ENCODE measurements at regions not wholly inside any gene's neighbourhood (a gene's known extent, or its start where the extent isn't known, plus 50 kb on each side); places are given as distances from the start of the nearest gene placed in this dataset.
"Not testable (repeated sequence)": the region's sequence is repeated elsewhere in the genome, so short reads cannot be mapped to it uniquely, and the experiment has no call there.

DNA sequence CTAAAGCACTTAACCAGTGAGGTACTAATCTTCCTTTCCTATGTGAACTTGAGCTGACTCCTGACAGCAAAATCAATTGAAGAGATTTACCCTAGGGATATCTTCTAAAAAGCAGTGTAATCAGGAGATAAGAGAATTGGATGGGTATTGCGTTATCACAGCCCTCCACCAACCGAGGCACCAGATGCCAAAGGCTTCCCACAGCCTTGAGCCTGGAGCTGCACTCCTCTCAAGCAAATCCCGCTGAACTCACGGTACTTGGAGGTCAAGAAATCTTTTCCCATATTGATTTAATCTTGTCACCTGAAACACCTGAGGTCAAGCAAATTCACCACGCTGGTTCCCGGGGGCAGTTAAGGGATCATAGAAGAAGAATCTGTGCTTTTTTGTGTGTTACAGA lies 346.8 kb downstream of the TBL1XR1 start:
- Mint-ChIP-seq H3K9me3 (no peaks in the 10 kb centered on the region), H3K27ac (no peak overlapping the region), H3K36me3 (no peaks in the 10 kb centered on the region)

DNA sequence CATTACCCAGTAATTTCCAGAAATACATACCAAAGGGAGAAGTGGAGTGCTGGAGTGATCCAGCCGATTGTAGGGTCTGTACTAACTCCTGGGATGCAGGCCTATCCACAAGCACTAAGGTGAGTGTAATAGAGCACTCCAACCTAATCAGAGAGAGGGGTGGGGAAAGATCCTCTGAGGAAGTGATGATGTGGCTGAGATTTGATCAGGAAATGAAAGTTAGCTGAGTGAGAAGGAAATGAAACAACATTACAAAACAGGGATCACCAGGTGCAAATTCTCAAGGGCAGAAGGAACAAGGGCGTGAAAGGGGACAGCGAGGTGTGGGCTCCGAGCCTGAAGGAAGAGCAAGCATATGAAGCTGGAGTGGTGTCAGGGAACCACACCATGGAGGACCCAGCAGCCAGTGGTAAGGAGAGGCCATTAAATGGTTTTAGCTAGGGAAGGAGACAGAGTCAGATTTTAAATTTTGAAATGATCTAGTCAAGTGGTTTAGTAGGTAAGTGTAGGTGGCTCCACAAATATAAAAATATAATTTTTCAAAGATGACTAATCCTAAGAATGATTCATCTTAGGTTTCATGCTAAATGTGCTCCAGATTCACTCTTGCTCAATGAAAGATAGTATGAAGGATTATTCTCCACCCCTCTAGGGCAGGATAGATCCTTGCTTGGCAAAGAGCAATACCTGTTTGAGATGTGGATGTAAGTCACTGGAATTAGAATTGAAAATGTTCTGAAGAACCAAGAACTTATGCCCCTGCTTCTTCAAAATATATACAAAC lies 348.7 kb downstream of the TBL1XR1 start:
- Mint-ChIP-seq H3K27ac (no peak overlapping the region), H3K36me3 (no peaks in the 10 kb centered on the region), H3K9me3 (peaks cover 0 to under 1% of the 10 kb centered on the region in 2 donors)
- DNase-seq (ENCODE audit: low spot score in 2 of 2): no peak
- ATAC-seq: peak in 1 of 2 donors; percentile 85

More for the DNA sequence above, 346.8 kb downstream of the TBL1XR1 start:
- ATAC-seq (no peak), DNase-seq (ENCODE audit: low spot score in 2 of 2) (no peak)

DNA sequence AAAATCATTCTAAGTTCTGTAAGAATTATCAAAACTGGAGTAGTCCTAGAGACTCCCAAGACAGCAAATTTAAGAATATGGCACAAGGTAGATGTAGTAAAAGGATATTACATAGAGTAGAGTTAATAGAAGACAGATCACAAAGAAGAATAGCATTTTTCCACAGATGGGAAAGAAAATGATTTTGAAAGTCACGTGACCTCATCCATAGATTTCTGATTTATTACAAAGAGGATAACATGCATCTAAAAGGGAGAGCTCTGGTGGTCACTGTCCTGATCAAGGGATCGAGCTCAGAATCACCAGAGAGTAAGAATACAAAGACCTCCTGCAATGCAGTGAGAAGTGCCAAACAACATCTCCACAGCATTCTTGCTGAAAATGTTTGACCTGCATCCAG lies 354.4 kb downstream of the TBL1XR1 start:
- Mint-ChIP-seq H3K27ac (no peak overlapping the region), H3K36me3 (no peaks in the 10 kb centered on the region), H3K9me3 (peaks cover 0 to 3% of the 10 kb centered on the region in 2 donors)
- DNase-seq (ENCODE audit: low spot score in 2 of 2) (no peak), ATAC-seq (no peak)

DNA sequence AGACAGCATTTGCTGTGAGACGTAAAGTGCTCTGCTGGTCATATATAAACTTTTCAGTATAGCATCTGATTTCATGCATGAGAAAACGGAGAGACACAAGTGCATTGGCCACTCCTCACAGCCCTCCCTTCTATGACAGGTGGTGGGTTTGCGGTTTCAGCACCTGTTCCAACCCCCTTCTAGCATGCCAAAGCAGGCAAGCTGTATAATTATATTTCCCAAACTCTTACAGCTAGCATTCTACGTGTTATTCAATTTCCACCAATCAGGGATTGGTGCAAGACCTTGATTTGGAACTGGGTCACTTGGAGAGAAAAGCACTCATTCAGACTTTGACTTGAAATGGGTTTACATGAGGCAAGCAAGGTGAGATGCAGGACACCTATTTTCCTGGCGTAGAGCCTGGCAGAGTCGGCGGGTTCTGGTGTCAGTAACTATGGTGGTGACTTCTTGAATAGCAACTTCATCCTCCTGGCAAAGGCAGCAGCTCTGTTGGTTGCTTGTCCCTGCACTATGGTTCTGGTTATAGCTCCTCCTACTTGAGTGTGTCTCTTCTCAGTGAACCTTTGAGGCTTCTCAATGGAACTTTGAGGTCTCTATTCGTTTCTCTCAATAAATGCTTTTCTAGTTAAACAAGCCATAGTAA lies 356.5 kb downstream of the TBL1XR1 start:
- H3K9me3 Mint-ChIP-seq: peaks cover 0 to 3% of the 10 kb centered on the region in 2 donors
- no peak for ATAC-seq
- no peak overlapping the region for H3K27ac Mint-ChIP-seq
- DNase-seq (ENCODE audit: low spot score in 2 of 2): no peak
- H3K36me3 Mint-ChIP-seq: no peaks in the 10 kb centered on the region

DNA sequence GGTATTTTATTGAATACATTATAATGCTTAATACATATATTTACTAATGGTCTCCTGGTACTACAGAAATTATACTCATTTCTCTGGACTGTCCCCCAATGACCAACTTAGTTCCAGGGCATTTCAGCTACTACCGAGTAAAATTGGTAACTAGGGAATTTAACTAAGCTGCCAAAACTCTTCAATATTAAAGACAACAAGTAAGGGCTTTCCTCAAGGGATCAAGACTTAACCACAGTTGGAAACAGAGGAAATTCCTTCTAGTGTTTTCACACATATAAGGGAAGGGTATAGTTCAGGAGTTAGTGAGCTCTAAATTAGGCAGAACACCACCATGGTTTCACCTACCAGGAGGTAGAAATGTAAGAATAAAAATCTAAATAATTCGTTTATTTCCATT lies 357.4 kb downstream of the TBL1XR1 start:
- Mint-ChIP-seq H3K9me3 (peaks cover 0 to 3% of the 10 kb centered on the region in 2 donors), H3K27ac (no peak overlapping the region), H3K36me3 (no peaks in the 10 kb centered on the region)
- ATAC-seq (no peak), DNase-seq (ENCODE audit: low spot score in 2 of 2) (no peak)

DNA sequence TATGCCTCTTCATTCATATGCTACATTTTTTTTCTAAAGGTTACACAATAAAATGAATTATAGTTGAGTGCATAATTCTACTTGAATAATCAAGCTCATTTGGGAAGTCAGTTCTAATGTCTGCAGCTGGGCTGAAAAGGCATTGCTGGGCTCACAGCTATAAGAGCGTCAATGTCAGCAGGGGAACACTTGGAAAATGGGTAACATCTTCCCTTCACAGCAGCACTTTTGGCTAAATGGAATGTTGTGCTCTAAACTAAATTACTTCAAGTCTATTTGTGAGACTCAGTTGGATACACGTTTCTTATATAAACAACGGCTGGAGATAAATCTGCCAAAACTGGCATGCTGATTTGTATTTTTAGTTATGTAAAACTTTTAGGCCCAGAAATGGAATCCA lies 357.8 kb downstream of the TBL1XR1 start:
- Mint-ChIP-seq H3K27ac (no peak overlapping the region), H3K9me3 (peaks cover 0 to 3% of the 10 kb centered on the region in 2 donors), H3K36me3 (no peaks in the 10 kb centered on the region)
- no peak for ATAC-seq
- no peak for DNase-seq (ENCODE audit: low spot score in 2 of 2)

DNA sequence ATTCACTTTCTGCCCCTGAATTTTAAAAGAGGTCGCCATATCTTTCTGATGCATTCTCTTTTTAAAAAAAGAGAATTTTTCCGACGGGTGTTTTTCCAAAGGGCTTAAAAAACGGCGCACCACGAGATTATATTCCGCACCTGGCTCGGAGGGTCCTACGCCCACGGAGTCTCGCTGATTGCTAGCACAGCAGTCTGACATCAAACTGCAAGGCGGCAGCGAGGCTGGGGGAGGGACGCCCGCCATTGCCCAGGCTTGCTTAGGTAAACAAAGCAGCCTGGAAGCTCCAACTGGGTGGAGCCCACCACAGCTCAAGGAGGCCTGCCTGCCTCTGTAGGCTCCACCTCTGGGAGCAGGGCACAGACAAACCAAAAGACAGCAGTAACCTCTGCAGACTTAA lies 370.0 kb downstream of the TBL1XR1 start:
- not testable (repeated sequence) for H3K27ac Mint-ChIP-seq; H3K36me3 Mint-ChIP-seq; ATAC-seq; DNase-seq (ENCODE audit: low spot score in 2 of 2); H3K9me3 Mint-ChIP-seq

DNA sequence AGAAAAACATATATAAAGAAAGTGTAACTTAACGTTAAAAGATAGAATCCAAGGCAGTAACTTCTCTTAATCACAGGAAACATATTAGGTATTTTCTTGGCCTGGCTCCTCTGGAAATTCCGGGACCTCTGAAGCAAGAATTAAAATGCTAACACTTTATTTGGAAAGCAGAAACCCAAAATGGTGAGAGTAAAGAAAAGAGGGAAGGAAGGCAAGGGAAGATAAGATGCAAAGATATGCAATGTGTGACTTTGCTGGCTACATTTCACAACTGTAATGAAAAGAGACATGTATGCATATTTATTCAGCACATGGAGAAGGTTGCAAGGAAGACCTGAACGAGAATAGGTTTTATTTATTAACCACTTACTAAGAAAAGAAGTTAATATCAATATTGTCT lies 372.5 kb downstream of the TBL1XR1 start:
- Mint-ChIP-seq H3K9me3 (no peaks in the 10 kb centered on the region), H3K27ac (no peak overlapping the region), H3K36me3 (no peaks in the 10 kb centered on the region)
- no peak for DNase-seq (ENCODE audit: low spot score in 2 of 2)
- ATAC-seq: no peak

DNA sequence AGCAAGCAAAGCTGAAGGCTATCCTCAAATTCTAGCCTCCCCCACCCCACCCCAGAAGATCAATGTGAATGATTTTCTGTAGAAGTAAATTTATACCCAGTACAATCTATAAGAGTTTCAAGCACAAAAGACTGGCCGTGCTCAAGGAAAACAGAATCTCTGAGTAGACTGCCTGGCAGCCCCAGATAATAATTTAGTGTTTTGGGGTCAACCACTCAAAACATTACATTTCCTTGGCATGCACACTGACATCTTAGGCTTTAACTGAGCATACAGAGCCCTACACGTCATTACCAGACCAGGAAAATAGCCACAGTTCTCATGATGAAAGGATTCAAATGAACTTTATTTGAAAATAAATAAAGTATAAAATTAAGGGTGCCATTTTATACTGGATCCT lies 376.5 kb downstream of the TBL1XR1 start:
- ATAC-seq: no peak

DNA sequence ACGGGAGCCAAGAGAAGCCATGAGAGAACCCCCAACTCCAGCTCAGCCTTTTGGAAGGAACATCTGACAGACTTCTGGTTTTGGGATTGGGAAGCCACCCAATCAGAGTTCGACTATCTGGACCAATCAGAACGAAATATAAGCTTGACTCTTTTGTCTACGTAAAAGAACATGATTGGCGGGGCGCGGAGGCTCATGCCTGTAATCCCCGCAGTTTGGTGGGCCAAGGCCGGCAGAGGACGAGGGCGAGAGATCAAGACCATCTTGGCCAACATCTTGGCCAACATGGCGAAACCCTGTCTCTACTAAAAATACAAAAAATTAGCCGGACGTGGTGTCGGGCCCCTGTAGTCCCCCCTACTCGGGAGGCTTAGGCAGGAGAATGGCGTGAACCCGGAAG lies 380.3 kb downstream of the TBL1XR1 start:
- Mint-ChIP-seq H3K9me3 (no peaks in the 10 kb centered on the region), H3K27ac (no peak overlapping the region), H3K36me3 (no peaks in the 10 kb centered on the region)
- ATAC-seq (no peak), DNase-seq (ENCODE audit: low spot score in 2 of 2) (no peak)

More for the DNA sequence above, 376.5 kb downstream of the TBL1XR1 start:
- H3K9me3 Mint-ChIP-seq: no peaks in the 10 kb centered on the region
- no peaks in the 10 kb centered on the region for H3K36me3 Mint-ChIP-seq
- H3K27ac Mint-ChIP-seq: no peak overlapping the region
- no peak for DNase-seq (ENCODE audit: low spot score in 2 of 2)

DNA sequence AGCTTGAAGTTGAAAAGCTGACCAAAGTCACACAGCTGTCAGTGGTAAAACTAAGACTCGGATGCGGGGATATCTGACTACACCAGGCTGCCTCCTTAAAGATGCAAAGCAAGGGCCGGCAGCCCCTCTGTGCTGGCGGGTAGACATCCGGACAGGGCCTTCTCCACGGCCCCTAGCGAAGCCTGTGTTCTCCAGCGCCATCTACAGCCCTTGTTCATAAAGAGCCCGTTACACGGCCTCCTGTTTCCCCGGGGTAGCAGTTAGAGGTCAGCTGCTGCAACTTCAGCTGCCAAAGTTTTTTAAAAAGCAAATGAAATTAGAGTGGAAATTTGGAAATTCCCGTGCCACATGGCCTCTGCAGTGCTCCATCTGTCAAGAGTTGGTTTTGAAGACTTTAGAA lies 383.0 kb downstream of the TBL1XR1 start:
- Mint-ChIP-seq H3K27ac (no peak overlapping the region), H3K36me3 (no peaks in the 10 kb centered on the region), H3K9me3 (peaks cover 1% of the 10 kb centered on the region in 2 donors)
- DNase-seq (ENCODE audit: low spot score in 2 of 2) (peak in 1 of 2 donors; percentile 27), ATAC-seq (peak in 1 of 2 donors; percentile 79)

DNA sequence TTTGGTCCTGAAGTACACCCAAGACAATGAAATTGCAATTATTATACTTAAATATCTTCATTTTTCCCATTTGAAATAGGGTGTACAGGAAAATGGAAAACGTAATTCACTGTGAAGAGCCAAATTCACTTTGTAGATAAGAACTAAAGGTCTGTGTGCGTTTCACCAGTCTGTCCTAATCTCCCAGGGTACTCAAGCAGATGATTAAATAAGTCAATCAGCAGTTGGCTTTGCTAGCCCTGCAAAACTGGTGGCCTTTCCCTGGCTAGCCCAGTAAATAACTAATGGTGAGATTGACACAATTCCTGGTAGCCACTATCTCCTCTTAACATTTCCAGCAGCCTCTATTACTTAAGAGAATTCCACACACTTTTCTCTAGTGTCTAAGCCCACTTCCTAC lies 389.3 kb downstream of the TBL1XR1 start:
- Mint-ChIP-seq H3K27ac (no peak overlapping the region), H3K36me3 (no peaks in the 10 kb centered on the region), H3K9me3 (peaks cover 3 to 4% of the 10 kb centered on the region in 2 donors)
- DNase-seq (ENCODE audit: low spot score in 2 of 2) (no peak), ATAC-seq (no peak)

DNA sequence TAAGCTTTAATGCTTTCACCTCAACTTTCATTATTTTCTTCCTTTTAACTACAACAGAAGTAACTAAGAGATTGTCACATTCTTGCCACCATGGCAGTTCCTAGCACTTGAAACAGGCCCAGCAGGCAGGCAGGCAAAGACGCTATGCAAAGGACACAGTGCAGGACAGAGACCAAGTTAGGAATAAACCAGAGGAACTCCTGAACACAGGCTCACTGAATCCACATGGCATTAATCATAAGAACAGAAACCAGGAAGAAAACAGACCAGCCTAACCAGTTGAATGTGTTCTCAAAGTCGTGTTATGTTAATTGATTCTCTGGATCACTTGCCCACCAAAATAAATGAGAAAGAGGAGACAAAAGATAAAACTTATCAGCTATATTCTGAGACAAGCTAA lies 397.6 kb downstream of the TBL1XR1 start:
- Mint-ChIP-seq H3K36me3 (peaks cover 0 to 11% of the 10 kb centered on the region in 2 donors), H3K27ac (no peak overlapping the region), H3K9me3 (peaks cover 0 to 3% of the 10 kb centered on the region in 2 donors)
- DNase-seq (ENCODE audit: low spot score in 2 of 2) (no peak), ATAC-seq (no peak)

DNA sequence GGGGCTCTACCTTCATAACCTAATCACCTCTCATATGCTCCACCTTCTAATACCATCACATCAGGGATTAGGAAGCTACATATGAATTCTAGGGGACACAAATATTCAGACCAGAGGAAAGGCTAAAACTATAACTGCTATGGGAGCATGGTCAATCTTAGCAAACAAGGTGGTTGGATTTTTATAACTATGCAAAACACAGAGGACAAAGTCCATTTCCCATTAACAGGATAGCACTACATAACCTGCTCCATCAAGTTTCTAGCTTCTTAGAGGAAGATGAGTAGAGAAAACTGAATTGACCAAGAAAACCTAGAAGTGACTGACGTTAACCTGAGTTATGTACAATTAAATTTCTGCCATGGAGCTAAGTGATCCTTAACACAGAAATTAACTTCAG lies 398.6 kb downstream of the TBL1XR1 start:
- ATAC-seq: no peak
- H3K36me3 Mint-ChIP-seq: peaks cover 0 to 11% of the 10 kb centered on the region in 2 donors
- H3K9me3 Mint-ChIP-seq: peaks cover 0 to 3% of the 10 kb centered on the region in 2 donors
- DNase-seq (ENCODE audit: low spot score in 2 of 2): no peak
- no peak overlapping the region for H3K27ac Mint-ChIP-seq

DNA sequence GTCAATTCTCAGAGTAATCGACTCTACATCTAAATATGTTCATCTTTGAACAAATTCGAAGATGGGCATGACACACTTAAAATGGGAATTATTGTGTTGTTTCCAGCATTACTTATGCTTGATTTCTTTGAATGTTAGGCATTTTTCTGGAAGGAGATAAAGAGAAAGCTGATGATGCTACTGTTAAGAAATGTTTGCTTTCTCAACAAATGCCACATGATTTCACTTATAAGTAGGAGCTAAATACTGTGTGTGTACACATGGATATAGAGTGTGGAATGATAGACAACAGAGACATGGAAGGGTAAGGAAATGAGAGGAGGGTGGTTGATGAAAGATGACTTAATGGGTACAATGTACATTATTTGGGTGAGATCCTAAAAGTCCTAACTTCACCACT lies 400.9 kb downstream of the TBL1XR1 start:
- Mint-ChIP-seq H3K9me3 (peaks cover 0 to 3% of the 10 kb centered on the region in 2 donors), H3K36me3 (peaks cover 0 to 11% of the 10 kb centered on the region in 2 donors), H3K27ac (no peak overlapping the region)
- ATAC-seq: no peak
- DNase-seq (ENCODE audit: low spot score in 2 of 2): no peak

DNA sequence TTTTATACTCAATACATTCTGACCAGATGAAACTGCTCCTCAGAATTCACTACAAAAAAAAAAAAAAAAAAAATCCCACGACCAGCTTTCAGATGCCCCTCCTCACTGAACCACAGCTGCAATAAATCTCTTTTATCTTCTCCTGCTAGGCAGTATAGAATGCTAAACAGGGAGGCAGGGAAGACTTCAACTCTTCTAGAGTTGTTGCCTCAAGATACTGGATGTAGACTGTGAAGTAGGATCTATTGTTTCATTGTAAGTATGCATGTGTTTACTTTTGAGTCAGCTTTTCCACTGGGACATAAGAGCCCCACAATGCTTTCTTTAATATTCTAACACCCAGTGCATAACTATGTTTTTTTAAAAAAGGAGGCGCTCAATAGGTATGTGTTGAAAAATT lies 401.4 kb downstream of the TBL1XR1 start:
- H3K27ac Mint-ChIP-seq: no peak overlapping the region
- ATAC-seq: no peak
- peaks cover 0 to 3% of the 10 kb centered on the region in 2 donors for H3K9me3 Mint-ChIP-seq
- H3K36me3 Mint-ChIP-seq: peaks cover 0 to 11% of the 10 kb centered on the region in 2 donors
- no peak for DNase-seq (ENCODE audit: low spot score in 2 of 2)

DNA sequence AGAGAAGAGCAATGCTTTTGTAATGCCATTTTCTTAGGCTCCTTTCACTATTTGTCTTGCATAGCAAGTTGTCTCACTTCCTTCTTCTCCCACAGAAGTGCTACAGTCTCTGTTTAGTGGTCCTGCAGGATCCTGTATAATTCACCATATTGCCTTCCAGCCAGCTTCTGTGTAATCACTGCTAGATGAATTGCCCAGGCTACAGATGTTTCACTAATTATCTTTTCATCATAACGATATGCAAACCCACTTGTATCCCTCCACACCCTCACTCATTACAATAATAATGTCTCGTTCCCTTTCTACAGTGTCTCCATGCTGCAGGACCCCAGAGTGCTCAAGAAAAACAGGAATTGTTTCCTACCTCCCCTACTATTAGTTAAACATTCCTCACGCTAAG lies 402.9 kb downstream of the TBL1XR1 start:
- Mint-ChIP-seq H3K36me3 (no peaks in the 10 kb centered on the region), H3K9me3 (no peaks in the 10 kb centered on the region), H3K27ac (no peak overlapping the region)
- no peak for ATAC-seq
- no peak for DNase-seq (ENCODE audit: low spot score in 2 of 2)

DNA sequence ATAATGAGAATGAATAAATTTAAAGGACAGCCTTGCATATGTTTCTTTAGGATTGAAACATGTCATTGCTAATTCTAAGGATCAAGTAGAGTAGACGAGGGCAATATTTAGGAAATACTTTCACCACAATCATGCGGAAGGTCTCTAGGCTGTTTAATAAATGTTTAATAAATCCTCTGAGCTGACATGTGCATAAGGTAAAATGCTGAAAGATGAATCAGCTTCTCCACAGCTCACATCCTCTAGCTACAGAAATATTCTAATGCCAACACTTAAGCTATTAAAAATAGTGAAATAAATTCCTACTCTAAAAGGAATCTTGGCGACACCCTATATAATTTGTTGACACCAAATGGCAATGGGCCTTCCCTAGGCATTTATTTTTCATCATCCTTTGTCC lies 407.3 kb downstream of the TBL1XR1 start:
- Mint-ChIP-seq H3K36me3 (no peaks in the 10 kb centered on the region), H3K9me3 (no peaks in the 10 kb centered on the region), H3K27ac (no peak overlapping the region)
- no peak for DNase-seq (ENCODE audit: low spot score in 2 of 2)
- no peak for ATAC-seq

Measured in activated naive CD4-positive, alpha-beta T cell treated with anti-CD3 and anti-CD28 coated beads, Interleukin-2, amount 50 U/mL, for 72 hours (primary cell).